ENCODE measurements at regions not wholly inside any gene's neighbourhood (a gene's known extent, or its start where the extent isn't known, plus 50 kb on each side); places are given as distances from the start of the nearest gene placed in this dataset.

DNA sequence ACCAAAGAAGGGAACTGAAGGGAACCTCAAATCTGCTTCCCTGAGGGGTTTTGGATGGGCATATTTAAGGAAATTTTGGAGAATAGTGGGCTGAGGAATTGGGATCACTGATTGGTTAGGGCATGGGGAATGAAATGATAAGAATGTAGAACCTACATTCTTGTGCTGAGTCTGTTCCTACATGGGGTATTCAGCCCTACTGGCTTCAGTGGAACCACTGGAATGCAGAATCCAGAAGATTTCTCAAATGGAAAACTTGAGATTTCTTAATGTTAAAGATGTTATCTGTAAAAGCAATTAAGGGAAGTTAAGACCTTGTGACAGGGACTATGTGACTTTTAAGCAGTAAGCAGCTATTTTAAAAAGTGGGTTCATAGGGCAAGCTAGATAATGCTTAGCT is 1062.4 kb downstream of the AGBL1 start:
- TF ChIP-seq GATA3 (IDR thresholded peaks at IDR 0.05; ENCODE audit: low read depth, low read length) (no peak), GATA2 (IDR thresholded peaks at IDR 0.05; ENCODE audit: low read depth, low read length) (no peak)

DNA sequence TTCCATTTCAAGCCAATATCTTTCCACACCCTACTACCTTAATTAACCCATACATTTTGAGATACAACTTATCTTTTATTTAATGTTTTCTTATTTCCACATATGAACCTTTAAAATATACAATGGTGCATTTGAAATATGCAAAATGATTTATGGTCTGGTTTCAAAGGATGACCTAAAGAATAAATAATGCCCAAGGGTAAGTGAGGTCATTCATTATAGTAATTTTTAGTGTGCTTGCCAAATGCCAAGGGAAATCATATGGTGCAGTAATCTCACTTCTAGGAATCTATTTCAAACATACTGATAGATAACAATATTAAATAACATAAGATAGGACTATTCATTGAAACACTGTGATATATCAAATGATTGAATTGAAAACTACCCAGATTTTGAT is 1055.4 kb downstream of the AGBL1 start:
- TF ChIP-seq GATA3 (IDR thresholded peaks at IDR 0.05; ENCODE audit: low read depth, low read length) = no peak
- TF ChIP-seq GATA2 (IDR thresholded peaks at IDR 0.05; ENCODE audit: low read depth, low read length) = no peak

DNA sequence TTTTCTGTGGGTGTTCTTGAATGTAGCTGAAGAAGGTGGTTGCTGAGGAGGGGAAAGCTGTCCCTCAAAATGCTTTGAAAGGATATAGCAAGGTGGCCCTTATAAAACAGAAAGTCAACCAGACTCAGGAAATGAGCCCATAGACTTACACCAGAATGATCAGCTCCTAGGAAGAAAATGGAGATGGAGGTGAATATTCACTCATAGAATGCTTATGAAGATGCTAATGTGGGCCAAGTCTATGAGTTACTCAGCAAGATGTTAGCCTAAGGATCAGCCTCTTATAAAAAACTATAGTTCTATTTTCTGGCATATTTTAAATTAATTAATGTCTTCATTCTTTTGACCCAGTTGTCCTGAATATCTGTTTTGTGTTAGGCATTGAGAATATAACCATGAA is 1054.0 kb downstream of the AGBL1 start:
- TF ChIP-seq GATA3 (IDR thresholded peaks at IDR 0.05; ENCODE audit: low read depth, low read length) = no peak
- TF ChIP-seq GATA2 (IDR thresholded peaks at IDR 0.05; ENCODE audit: low read depth, low read length) = no peak

DNA sequence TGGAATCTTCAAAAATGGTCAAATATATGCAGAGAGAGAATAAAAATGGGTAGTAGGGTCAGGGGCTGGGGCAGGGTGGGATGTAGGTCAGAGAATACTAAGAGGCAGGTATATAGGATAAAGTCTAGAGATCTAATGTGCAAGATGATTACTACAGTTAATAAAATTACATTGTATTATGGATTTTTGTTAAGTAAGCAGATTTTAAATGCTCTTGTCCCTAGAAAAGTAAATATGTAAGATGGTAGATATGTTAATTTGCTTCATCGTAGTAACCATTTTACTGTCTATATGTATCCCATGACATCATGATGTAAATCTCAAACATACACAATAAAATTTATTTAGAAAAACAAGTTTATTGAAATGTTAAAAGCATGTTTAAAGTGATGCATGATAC is 1051.4 kb downstream of the AGBL1 start:
- TF ChIP-seq GATA2 (IDR thresholded peaks at IDR 0.05; ENCODE audit: low read depth, low read length) (no peak), GATA3 (IDR thresholded peaks at IDR 0.05; ENCODE audit: low read depth, low read length) (no peak)

DNA sequence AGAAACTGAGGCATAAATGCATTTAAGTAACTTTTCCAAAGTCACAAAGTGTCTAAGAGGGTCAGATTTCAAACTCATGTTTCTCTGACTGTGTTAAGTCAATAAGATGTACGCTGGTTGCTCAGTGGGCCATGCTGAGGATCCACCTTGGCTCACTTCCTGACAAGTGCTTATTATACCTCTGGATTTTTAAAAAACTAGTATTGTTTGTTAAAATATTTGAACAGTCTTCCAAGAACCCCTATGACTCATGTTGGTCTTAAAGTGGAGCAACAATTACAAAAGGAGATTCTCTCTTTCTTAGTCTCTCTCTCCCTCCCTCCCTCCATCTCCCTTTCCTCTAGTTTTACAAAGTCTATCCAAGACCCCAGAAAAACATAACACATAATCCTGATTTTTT is 1050.2 kb downstream of the AGBL1 start:
- no peak for TF ChIP-seq GATA2 (IDR thresholded peaks at IDR 0.05; ENCODE audit: low read depth, low read length)
- no peak for TF ChIP-seq GATA3 (IDR thresholded peaks at IDR 0.05; ENCODE audit: low read depth, low read length)

DNA sequence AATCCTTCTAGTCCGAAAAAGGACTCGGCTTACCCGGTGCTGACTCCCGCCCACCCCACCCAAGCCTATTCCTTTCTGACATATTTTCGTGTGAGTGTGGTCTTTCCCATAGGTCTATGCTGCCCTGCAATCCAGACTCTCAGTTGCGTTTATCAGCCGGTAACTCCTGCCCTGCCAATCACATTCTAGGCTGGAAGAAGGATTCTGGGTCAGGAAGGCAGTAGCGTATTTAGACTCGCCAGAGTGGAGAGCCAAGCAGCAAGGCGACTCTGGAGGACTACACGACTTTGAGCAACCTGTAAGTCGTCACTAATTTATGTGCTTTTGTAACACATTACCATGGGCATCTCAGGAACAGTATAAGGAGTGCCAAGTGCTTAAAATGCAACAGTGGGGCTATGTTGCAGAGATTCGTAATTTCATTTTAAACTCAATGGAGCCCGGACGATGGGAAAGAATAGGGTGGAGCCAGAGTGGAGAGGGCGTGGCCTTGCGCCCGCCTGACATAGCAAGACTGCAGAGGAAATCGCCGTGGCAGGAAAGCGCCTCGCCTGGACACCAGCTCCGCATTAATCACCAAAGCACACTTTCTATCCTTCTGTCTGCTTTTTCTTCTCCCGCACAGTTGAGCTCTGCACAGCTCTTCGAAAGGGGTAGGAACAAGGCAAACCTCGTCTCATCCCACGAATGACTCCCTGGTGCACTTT is 1044.2 kb downstream of the AGBL1 start:
- TF ChIP-seq GATA2 (IDR thresholded peaks at IDR 0.05; ENCODE audit: low read depth, low read length) (no peak), GATA3 (IDR thresholded peaks at IDR 0.05; ENCODE audit: low read depth, low read length) (no peak)

DNA sequence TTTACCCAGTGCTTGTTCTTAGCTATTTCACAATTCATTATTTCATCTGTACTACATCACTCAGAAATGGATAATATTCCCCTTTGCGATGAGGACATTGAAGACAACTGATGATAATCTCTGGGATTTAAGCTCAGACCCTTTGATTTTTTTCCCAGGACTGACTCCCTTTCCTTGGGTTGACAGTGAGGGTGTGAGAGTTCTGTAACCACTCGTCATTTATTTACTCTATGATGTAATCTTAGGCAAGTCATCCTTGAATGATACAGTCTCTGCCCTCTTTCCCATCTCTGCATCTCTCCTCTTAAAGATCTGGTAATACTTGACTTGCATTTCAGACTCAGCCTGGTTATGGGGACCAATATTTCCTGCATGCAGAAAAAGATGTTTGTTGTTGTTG is 1041.7 kb downstream of the AGBL1 start:
- TF ChIP-seq GATA2 (IDR thresholded peaks at IDR 0.05; ENCODE audit: low read depth, low read length) = no peak
- no peak for TF ChIP-seq GATA3 (IDR thresholded peaks at IDR 0.05; ENCODE audit: low read depth, low read length)

DNA sequence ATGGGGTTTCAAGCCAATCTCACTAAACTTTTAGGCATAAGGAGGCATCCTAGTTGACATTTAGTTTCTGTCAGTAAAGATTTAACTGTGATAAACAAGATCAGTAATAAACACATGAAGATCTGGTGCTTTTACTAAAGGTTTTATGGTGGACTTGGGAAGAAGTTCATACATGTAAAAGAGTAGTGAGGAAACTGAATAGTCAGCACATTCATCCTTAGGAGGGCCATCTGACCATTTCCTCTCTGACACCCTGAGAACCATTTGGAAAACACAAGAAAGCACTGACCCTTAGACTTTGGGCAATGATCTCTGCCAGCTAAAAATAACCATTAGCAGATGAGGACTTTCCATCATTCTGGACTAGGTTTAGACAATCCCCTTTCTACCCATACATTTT is 1040.9 kb downstream of the AGBL1 start:
- no peak for TF ChIP-seq GATA3 (IDR thresholded peaks at IDR 0.05; ENCODE audit: low read depth, low read length)
- TF ChIP-seq GATA2 (IDR thresholded peaks at IDR 0.05; ENCODE audit: low read depth, low read length) = no peak

DNA sequence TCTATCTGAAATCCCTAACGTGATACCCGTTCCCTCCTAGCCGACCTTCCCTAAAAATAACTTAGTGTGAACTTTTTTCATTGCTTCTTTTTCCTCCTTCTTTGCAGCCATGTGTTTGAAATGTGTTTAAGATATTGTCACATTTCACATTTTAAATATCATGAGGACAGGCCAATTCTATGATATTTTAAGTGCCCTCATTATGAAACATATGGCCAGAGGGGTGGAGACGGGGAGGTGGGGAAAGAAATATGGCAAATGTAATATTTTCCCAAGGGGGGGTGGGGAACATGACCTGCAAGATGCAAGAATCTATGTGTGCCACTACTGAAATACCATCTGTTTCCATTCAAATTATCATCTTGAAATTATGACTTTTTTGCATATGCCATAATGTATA is 1039.2 kb downstream of the AGBL1 start:
- no peak for TF ChIP-seq GATA3 (IDR thresholded peaks at IDR 0.05; ENCODE audit: low read depth, low read length)
- no peak for TF ChIP-seq GATA2 (IDR thresholded peaks at IDR 0.05; ENCODE audit: low read depth, low read length)

DNA sequence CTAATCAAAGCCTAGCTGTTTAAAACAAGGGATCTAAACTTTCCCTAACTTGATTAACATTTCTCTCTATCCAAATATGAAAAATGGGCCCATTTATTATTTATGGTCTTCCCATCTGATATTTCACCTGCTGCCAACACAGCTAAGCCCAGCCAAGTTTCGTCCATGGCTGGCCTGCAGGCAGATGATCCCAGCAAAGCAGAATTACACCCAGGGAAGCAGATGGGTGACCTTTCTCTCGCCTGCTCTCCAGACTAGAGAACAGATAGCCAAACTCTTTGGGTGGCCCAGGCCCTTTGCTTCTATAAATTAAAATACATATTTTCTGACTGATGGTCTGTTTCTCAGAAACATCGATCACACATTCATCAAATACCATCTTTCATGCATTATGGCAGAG is 1038.8 kb downstream of the AGBL1 start:
- TF ChIP-seq GATA3 (IDR thresholded peaks at IDR 0.05; ENCODE audit: low read depth, low read length) (no peak), GATA2 (IDR thresholded peaks at IDR 0.05; ENCODE audit: low read depth, low read length) (no peak)

DNA sequence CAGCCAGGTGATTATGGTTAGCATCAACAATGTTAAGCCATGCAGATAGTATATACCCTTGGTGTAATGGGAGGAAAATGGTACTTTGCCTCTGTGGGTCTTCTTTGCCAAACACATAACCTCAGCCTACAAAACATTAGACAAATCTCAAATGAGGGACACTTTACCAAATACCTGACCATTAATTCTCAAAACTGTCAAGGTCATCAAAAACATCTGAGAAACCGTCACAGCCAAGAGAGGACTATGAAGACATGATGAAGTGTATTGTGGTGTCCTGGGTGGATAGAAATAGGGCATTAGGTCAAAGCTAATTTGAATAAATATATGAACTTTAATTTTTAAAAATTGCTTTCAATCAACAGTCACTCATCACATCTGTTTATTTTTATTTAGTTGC is 1036.1 kb downstream of the AGBL1 start:
- TF ChIP-seq GATA3 (IDR thresholded peaks at IDR 0.05; ENCODE audit: low read depth, low read length) (no peak), GATA2 (IDR thresholded peaks at IDR 0.05; ENCODE audit: low read depth, low read length) (no peak)

DNA sequence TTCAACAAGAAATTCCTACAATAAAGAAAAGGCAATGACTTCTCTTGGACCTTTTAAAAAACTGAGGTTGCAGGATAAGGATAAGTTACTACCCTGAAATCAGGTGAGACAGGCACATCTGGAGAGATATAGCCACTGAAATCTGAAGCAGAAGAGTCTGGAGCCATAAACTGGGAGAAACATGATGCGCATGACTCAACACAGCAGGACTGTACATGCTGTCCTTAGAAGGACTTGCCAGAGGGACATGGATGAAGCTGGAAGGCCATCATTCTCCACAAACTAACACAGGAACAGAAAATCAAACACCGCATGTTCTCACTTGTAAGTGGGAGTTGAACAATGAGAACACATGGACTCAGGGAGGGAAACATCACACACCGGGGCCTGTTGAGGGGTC is 1020.2 kb downstream of the AGBL1 start:
- no peak for TF ChIP-seq GATA2 (IDR thresholded peaks at IDR 0.05; ENCODE audit: low read depth, low read length)
- TF ChIP-seq GATA3 (IDR thresholded peaks at IDR 0.05; ENCODE audit: low read depth, low read length) = no peak

DNA sequence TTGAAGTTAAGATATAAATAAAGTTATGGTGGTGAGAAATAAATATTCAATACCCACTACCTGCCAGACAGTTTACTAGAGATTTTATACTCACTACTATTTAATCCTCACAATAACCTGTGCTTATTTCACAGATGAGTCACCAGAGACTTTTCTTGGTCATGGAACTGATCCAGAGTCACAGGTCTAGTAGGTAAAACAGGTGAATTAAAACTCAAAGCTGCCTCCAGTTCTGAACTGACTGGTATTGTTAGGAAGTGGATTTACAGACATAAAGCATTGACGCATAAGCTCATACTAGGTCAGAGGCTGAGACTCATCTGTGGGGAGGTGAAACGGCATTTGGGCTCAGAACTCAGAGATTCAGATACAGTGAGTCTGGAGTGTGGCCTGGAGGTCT is 1009.9 kb downstream of the AGBL1 start:
- TF ChIP-seq GATA3 (IDR thresholded peaks at IDR 0.05; ENCODE audit: low read depth, low read length) = no peak
- TF ChIP-seq GATA2 (IDR thresholded peaks at IDR 0.05; ENCODE audit: low read depth, low read length) = no peak

DNA sequence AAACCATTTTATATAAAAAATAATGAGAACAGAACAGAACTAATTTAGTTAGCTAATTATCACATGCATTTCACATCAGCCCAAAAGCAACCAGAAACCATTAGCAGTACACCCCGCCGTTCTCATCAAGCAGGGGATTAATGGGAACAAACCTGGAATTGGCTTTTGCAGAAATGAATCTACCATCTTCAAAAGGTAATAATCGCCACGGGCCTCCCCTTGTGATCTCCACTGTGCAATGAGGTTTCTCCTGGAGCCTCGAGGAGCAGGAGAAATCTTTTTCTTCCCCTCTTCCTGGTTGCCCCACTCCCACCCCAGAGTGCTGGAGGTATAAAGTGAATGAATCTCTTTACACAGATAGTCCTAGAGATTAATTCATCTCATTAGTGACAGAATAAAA is 1003.5 kb downstream of the AGBL1 start:
- TF ChIP-seq GATA2 (IDR thresholded peaks at IDR 0.05; ENCODE audit: low read depth, low read length) (no peak), GATA3 (IDR thresholded peaks at IDR 0.05; ENCODE audit: low read depth, low read length) (no peak)

DNA sequence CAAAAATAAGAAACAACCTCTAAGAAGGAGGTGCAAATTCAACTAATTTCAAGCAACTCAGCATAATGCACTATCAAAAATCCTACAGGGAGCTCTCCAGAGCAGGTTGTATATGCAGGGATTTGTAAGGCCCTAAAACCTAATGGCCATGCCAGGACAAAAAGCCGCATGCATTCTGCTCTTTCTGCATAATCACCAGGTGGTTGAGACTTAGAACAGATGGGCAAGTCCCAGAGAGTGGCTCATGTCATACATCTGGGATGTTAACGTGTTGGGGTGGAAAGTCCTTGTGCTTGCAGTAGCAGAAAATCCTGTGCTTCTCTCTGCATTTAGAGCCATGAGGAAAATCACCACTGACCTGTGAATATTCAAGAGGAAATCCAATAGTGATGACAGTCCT is 1002.9 kb downstream of the AGBL1 start:
- no peak for TF ChIP-seq GATA2 (IDR thresholded peaks at IDR 0.05; ENCODE audit: low read depth, low read length)
- no peak for TF ChIP-seq GATA3 (IDR thresholded peaks at IDR 0.05; ENCODE audit: low read depth, low read length)

DNA sequence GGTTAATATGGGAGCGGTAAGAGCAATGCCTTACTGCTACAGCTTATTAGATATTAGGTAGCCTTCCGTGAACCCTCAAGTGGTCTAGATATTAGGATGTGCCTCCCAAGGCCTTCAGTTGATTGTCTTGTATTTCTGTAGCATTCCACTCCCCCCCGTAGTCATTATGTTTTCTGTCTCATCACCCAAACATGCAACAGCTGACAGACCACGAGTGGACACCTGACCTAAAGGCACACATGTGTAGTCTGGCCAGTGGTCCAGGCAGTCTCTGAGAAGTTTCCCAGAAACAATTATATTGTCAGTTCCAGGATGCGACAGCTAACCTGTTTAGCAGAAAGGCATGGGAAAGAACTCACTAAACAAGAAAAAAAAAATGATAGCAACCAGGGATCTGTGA is 1000.9 kb downstream of the AGBL1 start:
- TF ChIP-seq GATA3 (IDR thresholded peaks at IDR 0.05; ENCODE audit: low read depth, low read length) = no peak
- TF ChIP-seq GATA2 (IDR thresholded peaks at IDR 0.05; ENCODE audit: low read depth, low read length) = no peak

Data from SH-SY5Y (cell line).